NCI-H774 (cell line): ENCODE measurements at regions not wholly inside any gene's neighbourhood (a gene's known extent, or its start where the extent isn't known, plus 50 kb on each side); places are given as distances from the start of the nearest gene placed in this dataset.
A peak's percentile ranks its signal among the peaks of the same experiment; 100 is the strongest.
"Not testable (repeated sequence)": the region's sequence is repeated elsewhere in the genome, so short reads cannot be mapped to it uniquely, and the experiment has no call there.

ENCODE experiments used
- DNase-seq: peaks from one replicate; lab custom pipeline; 2025; lab: John Stamatoyannopoulos, UW

GRCh38 chr4:188955066-188955465 is 815.8 kb downstream of the TRIML1 start:
- DNase-seq = no peak

DNA sequence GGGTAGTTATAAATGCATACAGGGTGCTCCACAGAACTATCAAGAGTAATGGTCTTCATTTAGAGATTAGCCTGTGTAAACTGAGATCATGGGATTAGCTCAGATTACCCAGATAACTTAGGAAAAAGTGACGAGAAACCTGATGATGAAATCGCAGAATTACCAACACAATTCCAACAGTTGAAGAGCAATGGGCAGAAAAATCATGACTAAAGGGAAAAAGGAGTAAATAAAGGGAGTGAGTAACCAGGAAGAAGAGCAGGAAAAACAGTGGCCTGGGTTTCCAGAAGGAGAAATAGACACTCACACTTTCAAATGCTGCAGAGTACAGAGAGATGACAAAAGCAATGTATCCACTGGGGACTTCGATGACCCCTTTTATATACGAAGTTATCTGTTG is 817.3 kb downstream of the TRIML1 start:
- no peak for DNase-seq

DNA sequence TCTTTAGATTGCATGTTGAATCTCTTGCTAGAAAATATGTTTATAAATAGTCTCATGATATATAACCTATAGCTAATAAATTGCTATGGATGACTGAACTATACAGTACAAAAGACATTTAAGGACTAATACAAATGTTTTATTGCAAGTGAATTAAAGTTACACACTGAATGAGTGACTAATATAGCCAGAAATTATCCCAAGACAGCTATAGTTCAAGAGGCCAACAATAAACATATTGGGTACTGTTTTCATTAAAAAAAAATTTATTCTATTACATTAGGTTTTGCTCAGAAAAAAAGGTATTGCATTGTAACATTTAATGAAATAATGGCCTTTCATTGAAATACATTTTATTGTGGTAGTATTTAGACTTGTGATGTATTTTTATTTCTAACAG is 819.1 kb downstream of the TRIML1 start:
- no peak for DNase-seq

DNA sequence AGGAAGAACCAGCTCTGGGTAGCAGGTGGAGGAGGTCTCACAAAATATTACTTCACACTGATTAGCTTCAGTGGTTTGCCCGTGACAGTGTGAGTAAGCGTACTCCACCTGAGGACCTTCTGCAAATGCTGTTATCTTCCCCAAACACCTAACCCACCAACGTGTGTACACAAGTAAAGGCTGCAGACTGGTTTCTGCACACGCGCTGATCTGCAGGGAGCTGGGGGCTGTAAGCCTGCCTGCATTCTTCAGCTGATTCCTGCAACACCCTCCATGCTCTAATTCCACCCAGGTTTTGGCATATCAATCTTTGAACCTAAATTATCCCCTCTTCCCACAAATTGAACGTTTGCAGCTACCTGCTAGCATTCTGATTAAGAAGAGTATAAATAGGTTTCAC is 820.2 kb downstream of the TRIML1 start:
- no peak for DNase-seq

DNA sequence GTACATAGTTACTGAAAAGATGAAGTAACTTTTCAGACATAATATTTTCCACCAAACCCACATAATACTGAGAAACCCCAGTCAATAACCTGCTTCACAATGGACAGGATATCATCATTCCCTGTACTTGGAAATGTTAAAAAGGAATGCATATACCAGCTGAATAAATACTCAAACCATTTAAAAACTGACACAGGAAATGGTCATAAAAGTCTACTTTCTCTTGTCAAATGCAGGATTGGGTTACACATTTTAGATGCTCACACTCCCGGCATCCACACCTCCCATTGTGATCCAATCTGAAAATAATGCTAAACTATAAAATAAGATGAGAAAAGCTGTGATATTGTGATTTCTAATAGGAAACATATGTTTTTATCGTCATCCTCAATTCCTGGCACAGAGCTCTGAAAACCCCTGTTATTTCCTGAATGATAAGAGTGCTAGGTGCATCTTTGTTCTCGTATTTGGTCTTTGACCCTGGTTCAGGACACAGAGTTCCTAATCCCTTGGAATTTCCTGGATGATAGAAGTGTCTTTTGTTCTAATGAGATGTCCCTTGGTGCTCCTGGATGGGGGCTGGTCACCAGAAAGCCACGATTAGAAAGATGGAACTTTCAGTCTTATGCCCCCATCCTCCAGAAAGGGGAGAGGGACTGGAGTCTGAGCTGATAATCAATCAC is 821.3 kb downstream of the TRIML1 start:
- no peak for DNase-seq

DNA sequence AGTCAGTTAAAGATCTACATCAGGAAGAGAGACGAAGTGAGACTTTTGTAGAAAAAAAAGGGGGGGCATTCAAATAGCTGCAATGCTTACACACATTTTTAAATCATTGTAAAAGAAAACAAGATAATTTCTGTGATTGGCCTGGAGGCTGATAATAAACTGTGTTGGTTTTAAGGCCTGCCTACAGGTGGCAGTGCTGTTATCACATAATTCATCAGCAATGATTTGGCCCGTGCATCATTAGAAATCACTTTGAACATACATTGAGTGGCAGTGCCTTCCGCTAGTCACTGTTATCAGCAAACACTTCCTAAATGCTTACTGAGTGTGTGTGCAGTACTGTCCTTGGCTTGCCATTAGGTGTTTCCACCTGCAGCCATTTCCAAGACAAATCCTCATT is 831.9 kb downstream of the TRIML1 start:
- DNase-seq = no peak

DNA sequence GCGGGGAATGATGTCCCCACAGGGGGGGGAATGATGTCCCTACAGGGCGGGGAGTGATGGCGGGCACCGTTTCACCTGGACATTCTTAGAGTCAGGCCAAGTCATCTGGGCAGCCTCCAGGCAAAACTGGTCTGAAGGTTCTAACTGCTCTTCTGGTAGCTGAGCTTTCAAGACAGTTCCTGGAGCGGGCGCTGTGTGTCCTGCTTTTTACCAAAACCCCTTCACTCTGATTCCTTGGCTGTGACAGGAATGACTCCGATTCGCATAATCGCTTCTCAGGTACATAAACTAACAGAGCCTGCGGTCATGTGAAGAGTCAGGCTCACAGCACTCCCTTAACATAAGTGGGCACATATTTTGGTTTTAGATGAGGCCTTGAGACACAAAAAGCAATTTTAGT is 836.0 kb downstream of the TRIML1 start:
- DNase-seq = no peak

DNA sequence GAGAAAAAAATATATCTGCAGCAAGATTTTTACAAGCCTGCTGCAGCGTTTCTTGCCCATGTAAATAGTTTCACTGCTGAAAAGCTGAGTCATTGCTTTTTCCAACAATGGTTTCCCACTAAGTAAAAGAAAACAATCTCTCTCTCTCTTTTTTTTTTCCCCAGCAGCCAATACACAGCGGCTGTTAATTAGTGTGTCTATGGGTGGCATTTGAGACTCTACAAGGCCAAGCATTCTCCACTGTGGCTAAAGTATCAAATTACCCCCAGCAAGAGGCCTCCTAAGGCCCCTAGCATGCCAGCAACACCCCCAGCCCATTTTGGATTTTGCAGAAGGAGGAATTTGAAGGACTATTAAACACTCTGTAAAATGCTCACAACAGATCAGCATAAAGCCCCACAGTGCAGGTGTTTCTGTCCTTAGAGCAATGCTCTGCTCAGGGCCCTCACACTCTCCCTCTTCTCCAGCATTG is 837.4 kb downstream of the TRIML1 start:
- DNase-seq = peak; percentile 22

DNA sequence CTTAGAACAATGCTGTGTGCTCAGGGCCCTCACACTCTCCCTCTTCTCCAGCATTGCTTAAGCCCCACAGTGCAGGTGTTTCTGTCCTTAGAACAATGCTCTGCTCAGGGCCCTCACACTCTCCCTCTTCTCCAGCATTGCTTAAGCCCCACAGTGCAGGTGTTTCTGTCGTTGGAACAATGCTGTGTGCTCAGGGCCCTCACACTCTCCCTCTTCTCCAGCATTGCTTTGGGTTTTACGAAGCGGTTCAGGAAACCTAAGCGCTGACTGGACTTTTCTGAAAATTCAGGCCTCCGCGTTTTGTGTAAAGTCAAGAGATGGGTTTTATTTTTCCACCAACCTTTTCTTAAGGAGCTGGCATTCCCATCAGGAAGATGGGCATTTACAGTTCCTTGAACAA is 838.0 kb downstream of the TRIML1 start:
- peak; percentile 23 for DNase-seq

- DNase-seq = no peak
Observed at GRCh38 chr4:188984518-188984917, 845.3 kb downstream of the TRIML1 start.

DNA sequence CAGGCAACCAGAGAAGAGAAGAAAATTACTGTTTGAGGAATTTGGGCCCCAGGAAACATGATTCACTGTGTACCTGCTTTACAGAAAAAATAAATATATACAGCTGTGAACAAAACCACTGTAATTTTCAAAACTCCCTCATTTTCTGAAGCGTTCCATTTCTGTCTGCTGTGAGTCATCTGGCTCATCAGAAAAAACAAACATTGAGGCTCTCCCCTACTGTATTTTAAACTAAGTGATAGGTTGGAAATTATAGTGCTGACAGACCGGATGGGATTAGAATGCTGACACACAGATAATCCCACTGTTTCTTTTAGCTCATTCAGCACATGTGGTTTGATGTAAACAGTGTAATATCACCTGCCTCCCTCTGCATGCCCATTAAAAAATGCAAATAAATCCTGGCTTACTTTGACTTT is 847.0 kb downstream of the TRIML1 start:
- DNase-seq = no peak

DNA sequence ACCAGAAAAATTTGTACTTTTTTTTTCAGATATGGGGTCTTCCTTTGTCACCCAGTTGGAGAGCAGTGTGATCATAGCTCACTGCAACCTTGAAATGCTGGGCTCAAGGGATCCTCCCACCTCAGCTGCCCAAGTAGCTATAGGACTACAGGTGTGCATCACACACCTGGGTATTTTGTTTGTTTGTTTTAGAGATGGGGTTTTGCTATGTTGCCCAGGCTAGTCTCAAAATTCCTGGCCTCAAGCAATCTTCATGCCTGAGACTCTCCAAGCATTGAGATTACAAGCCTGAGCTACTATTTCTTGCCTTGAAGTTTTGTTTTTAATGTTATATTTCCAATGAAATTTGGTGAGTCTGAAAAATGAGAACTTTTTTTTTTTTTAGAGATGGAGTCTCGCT is 847.8 kb downstream of the TRIML1 start:
- DNase-seq = no peak

GRCh38 chr4:188988131-188988530 is 848.9 kb downstream of the TRIML1 start:
- DNase-seq = no peak

GRCh38 chr4:188989371-188989770 is 850.1 kb downstream of the TRIML1 start:
- DNase-seq = no peak

GRCh38 chr4:188992706-188993105 is 853.5 kb downstream of the TRIML1 start:
- no peak for DNase-seq

DNA sequence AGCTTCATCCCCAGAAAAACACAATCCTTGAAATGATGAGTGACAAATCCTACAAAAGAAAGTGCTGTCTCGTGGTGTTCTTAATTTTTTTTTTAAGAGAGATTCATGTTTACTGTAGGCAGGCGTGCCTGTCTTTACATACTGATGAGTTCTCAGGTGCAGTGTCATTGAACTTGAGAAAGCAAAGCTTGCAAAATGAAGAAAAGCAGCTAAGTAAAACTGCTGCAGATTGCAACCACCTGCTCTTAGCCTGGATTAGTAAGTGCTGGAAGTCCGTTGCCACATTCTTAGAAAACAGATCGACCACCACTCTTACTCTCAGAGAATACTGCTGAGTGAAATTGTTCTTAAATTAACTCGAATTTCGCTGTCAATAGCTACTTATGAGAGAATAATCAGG is 854.6 kb downstream of the TRIML1 start:
- no peak for DNase-seq

- DNase-seq = no peak
Observed at GRCh38 chr4:189001283-189001970, 862.2 kb downstream of the TRIML1 start.

DNA sequence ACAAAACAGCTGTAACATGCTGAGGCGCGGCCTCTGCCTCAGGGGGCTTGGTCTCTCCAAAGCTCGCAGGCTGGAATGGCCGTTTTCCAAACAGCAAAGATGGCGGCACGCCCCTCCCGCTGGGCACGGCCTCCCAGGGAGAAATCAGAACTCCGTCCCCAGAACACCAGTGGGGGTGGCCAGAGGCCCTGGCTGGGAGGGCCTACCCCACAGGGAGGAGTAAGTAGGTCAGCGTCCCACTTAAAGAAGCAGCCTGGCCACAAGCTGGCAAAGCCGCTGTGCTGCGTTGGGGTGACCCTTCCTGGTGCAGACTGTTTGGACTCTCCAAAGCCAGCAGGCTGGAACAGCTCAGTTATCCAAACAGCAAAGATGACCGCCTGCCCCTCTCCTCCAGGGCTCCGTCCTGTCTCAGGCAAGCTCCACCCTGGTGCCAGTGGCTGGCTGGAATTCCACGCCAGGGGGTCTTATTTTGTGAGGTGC is 862.8 kb downstream of the TRIML1 start:
- DNase-seq = no peak

- no peak for DNase-seq
Observed at GRCh38 chr4:189002475-189002874, 863.2 kb downstream of the TRIML1 start.

DNA sequence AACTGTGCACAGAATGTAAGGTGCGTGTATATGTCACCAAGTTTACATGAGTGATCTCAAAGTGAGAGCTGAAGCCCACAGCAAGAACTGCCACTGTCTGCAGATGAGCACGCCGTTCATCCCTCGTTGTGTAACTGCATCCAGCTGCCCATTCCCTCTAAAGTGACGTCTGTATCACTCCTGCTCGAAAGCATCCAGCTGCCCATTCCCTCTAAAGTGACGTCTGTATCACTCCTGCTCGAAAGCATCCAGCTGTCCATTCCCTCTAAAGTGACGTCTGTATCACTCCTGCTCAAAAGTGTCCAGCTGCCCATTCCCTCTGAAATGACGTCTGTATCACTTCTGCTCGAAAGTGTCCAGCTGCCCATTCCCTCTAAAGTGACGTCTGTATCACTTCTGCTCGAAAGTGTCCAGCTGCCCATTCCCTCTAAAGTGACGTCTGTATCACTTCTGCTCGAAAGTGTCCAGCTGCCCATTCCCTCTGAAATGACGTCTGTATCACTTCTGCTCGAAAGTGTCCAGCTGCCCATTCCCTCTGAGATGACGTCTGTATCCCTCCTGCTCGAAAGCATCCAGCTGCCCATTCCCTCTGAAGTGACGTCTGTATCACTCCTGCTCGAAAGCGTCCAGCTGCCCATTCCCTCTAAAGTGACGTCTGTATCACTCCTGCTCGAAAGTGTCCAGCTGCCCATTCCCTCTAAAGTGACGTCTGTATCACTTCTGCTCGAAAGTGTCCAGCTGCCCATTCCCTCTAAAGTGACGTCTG is 871.4 kb downstream of the TRIML1 start:
- DNase-seq = not testable (repeated sequence)

- DNase-seq = no peak
Observed at GRCh38 chr4:189021831-189022230, 882.6 kb downstream of the TRIML1 start.

DNA sequence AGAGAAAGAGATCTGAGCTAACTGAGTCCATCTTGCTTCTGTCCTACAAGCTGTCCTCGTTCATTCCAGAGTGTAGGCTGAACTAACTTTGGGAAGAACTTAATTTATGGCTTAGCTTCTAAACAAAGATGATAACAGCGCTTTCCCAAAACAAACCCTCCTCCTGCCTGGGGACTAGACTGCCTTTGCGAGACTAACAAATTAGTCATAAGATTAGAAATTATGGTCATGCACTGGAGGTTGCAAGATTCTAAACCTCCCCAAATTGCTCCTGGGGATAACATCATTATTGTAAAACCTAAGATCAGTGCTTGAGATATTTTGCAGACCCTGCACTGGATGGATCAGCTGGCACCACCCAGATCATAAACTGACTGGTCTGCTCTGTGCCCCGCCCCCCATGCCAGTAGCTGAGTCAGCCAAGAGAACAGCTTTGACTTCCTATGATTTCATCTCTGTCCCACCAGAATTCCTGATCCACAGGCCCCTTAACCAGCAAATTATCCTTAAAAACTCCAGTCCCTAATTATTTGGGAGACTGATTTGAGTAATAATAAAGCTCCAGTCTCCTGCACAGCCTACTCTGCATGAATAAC is 883.3 kb downstream of the TRIML1 start:
- no peak for DNase-seq
